HepG2 (cell line): ENCODE measurements at regions not wholly inside any gene's neighbourhood (a gene's known extent, or its start where the extent isn't known, plus 50 kb on each side); places are given as distances from the start of the nearest gene placed in this dataset.

Experiments
- ATAC-seq: fragments of 200-7000 bp; cut with Tn5 transposase; 3 replicates; pipeline ENCODE4 v1.9.1; 2020; ENCODE audit warnings: mild to moderate bottlenecking, moderate library complexity
- BruUV-seq: library from RNA; stranded (reverse); fragments of 400-500 nt; replicated peaks from 2 replicates; lab custom pipeline; 2021; lab: Mats Ljungman, UMichigan
- CTCF ChIA-PET: fragments of 300-600 bp; formaldehyde crosslinking; extraction: SDS; loops from one replicate; lab custom pipeline; 2021; ENCODE audit warnings: low total read pairs, inconsistent platforms, low intra/inter-chr PET ratio; lab: Yijun Ruan, JAX
- POLR2A ChIA-PET: fragments of 350-600 bp; sonication (Branson Sonifier 250); formaldehyde crosslinking; loops from one replicate; lab custom pipeline; 2020; ENCODE audit warnings: antibody characterized with exemption, inconsistent platforms; lab: Yijun Ruan, JAX
- DNase-seq: peaks from one replicate; pipeline ENCODE4 v3.0.0-alpha.2; 2015; ENCODE audit warnings: low spot score
- FAIRE-seq: peaks from 3 replicates; lab custom pipeline; 2011; peaks lifted over from hg19 to GRCh38; lab: Jason Lieb, UNC
- H2AFZ ChIP-seq: one replicate; pipeline ENCODE4 v1.6.1; 2011; ENCODE audit warnings: low read length, inconsistent platforms
- H3K27ac ChIP-seq: fragments of 300-600 bp; 3 replicates; pipeline ENCODE4 v1.8.0; 2011; ENCODE audit warnings: mixed run types, mild to moderate bottlenecking, mixed read lengths, low read length, inconsistent platforms; ENCODE audit not compliant: insufficient read depth; ENCODE audit errors: extremely low read length
- H3K27me3 ChIP-seq, 2 experiments: fragments of 200-600 bp in 1 of 2; 2 replicates in 1 of 2; 3 replicates in 1 of 2; pipeline versions ENCODE4 v1.6.0 to v1.8.0; 2011; ENCODE audit warnings: low read length in 2 of 2, mild to moderate bottlenecking in 2 of 2, moderate library complexity in 2 of 2, inconsistent platforms in 1 of 2; ENCODE audit not compliant: insufficient read depth in 2 of 2, control insufficient read depth in 1 of 2
- H3K36me3 ChIP-seq, 2 experiments: fragments of 200-600 bp in 1 of 2; replicated peaks in 1 of 2; 2 replicates in 1 of 2; 3 replicates in 1 of 2; pipeline versions ENCODE4 v1.5.1 to v1.8.0; 2011; ENCODE audit warnings: low read length in 2 of 2, inconsistent platforms in 1 of 2; ENCODE audit not compliant: insufficient read depth in 2 of 2, control insufficient read depth in 1 of 2
- H3K4me1 ChIP-seq: 2 replicates; pipeline ENCODE4 v1.5.1; 2012; ENCODE audit warnings: low read length, inconsistent platforms; ENCODE audit not compliant: insufficient read depth
- H3K4me2 ChIP-seq: 2 replicates; pipeline ENCODE4 v1.6.0; 2011; ENCODE audit warnings: low read depth, low read length, inconsistent platforms
- H3K4me3 ChIP-seq, 3 experiments: fragments of 200-600 bp in 1 of 3; sonication (generic), shearing (Covaris generic) in 1 of 3; replicated peaks in 1 of 3; 2 replicates each; pipeline ENCODE4 v1.5.1; 2011 to 2016; ENCODE audit warnings: low read length in 3 of 3, inconsistent platforms in 2 of 3, low read depth in 2 of 3, mild to moderate bottlenecking in 2 of 3, control low read depth in 1 of 3, mixed read lengths in 1 of 3; ENCODE audit not compliant: insufficient read depth in 1 of 3
- H3K79me2 ChIP-seq: one replicate; pipeline ENCODE4 v1.6.1; 2011; ENCODE audit warnings: low read length, inconsistent platforms; ENCODE audit not compliant: insufficient read depth
- H3K9ac ChIP-seq: 2 replicates; pipeline ENCODE4 v1.6.0; 2011; ENCODE audit warnings: mild to moderate bottlenecking, low read depth, low read length, inconsistent platforms; ENCODE audit not compliant: insufficient read depth
- H3K9me3 ChIP-seq: 2 replicates; pipeline ENCODE4 v1.5.1; 2012; ENCODE audit warnings: mild to moderate bottlenecking, low read length
- H4K20me1 ChIP-seq: 2 replicates; pipeline ENCODE4 v1.6.0; 2011; ENCODE audit warnings: inconsistent platforms, mild to moderate bottlenecking, low read length, moderate library complexity; ENCODE audit not compliant: insufficient read depth
- CHD4 ChIP-seq: fragments of 200-600 bp; sonication (generic); IDR thresholded peaks from 2 replicates; pipeline ENCODE4 v1.7.0; 2017; ENCODE audit warnings: mild to moderate bottlenecking, low read length, borderline replicate concordance
- HOXA5 ChIP-seq: sonication (generic); formaldehyde crosslinking; IDR thresholded peaks from 2 replicates; pipeline ENCODE4 v1.4.0; 2020; ENCODE audit warnings: missing genetic modification reagents
- PPARG ChIP-seq: conservative IDR thresholded peaks from 2 replicates; pipeline ENCODE4 v1.6.1; 2016; ENCODE audit warnings: missing biosample characterization, missing genetic modification reagents
- ZFY ChIP-seq: sonication (generic); formaldehyde crosslinking; IDR thresholded peaks from 2 replicates; pipeline ENCODE4 v1.4.0; 2020; ENCODE audit warnings: missing genetic modification reagents
- ZSCAN31 ChIP-seq: sonication (generic); formaldehyde crosslinking; IDR thresholded peaks from 2 replicates; pipeline ENCODE4 v1.5.0; 2020; ENCODE audit warnings: low read depth, mild to moderate bottlenecking, missing genetic modification reagents
- WGBS: methylation state at CpG from one replicate; pipeline ENCODE4 v1.1.6; 2017; ENCODE audit warnings: low lambda C conversion rate; 5-methylcytosine and 5-hydroxymethylcytosine counted together
- in situ Hi-C: cut with HindIII; loops from 2 replicates; pipeline ENCODE4 v1.10.0; 2017; ENCODE audit warnings: low pct_unique_long_range_greater_than_20kb; ENCODE audit not compliant: extremely low pct_ligation_motif_present
- intact Hi-C: fragments of 100-400 bp; cut with micrococcal nuclease; formaldehyde crosslinking; loops from one replicate; pipeline ENCODE4 v1.10.0; 2022; ENCODE audit not compliant: unreplicated experiment
- TF ChIP-seq, protein P1 (sequence below): sonication (generic); formaldehyde crosslinking; IDR thresholded peaks from 2 replicates; pipeline ENCODE4 v1.4.0; 2020; ENCODE audit warnings: missing genetic modification reagents
- TF ChIP-seq, protein P2 (sequence below), 2 experiments: IDR thresholded peaks; 2 replicates each; pipeline ENCODE4 v1.6.1; 2011 to 2012; ENCODE audit warnings: low read length in 2 of 2, borderline replicate concordance in 1 of 2, low read depth in 1 of 2, mild to moderate bottlenecking in 1 of 2, moderate library complexity in 1 of 2

DNA sequence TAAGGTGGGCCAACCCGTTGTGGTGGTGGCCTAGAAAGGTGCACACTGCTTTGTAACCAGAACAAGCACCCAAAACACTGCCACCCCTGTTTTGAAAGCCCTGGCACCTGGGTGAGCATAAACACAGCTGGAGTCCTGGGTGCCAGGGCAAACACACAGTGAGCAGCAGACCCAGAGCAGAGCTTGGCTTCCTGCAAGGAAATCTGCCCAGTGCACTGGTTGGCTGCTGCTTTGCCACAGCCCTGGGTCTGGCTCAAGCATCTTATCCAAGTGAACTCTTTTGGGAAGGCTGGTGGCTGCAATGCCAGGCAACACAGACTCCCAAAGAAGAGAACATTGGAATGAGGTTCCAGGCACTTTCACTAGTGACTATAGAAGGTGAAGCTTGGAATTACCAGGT, 145.5 kb upstream of the PDE1C start:
- in situ Hi-C loops = loop anchor here (10.0 kb wide), 2 partner anchors 129 to 259 kb away; no protein-coding TSS in a partner anchor
- Histone ChIP-seq H2AFZ (no peak overlapping the region), H3K79me2 (no peaks in the 10 kb centered on the region), H3K4me3 (no peak overlapping the region), H3K9me3 (no peaks in the 10 kb centered on the region), H3K36me3 (no peaks in the 10 kb centered on the region), H3K27me3 (peaks cover 0 to 4% of the 10 kb centered on the region in 2 experiments; a peak in 1 of 5 replicates), H3K27ac (no peak overlapping the region), H3K4me2 (no peak overlapping the region), H3K9ac (no peak overlapping the region), H3K4me1 (no peaks in the 10 kb centered on the region), H4K20me1 (no peaks in the 10 kb centered on the region)
- FAIRE-seq (no peak), DNase-seq (no peak), ATAC-seq (no peak)
- no peak for TF ChIP-seq CHD4
- TF ChIP-seq, protein P1, sequence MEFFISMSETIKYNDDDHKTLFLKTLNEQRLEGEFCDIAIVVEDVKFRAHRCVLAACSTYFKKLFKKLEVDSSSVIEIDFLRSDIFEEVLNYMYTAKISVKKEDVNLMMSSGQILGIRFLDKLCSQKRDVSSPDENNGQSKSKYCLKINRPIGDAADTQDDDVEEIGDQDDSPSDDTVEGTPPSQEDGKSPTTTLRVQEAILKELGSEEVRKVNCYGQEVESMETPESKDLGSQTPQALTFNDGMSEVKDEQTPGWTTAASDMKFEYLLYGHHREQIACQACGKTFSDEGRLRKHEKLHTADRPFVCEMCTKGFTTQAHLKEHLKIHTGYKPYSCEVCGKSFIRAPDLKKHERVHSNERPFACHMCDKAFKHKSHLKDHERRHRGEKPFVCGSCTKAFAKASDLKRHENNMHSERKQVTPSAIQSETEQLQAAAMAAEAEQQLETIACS = no peak
- TF ChIP-seq, protein P2, sequence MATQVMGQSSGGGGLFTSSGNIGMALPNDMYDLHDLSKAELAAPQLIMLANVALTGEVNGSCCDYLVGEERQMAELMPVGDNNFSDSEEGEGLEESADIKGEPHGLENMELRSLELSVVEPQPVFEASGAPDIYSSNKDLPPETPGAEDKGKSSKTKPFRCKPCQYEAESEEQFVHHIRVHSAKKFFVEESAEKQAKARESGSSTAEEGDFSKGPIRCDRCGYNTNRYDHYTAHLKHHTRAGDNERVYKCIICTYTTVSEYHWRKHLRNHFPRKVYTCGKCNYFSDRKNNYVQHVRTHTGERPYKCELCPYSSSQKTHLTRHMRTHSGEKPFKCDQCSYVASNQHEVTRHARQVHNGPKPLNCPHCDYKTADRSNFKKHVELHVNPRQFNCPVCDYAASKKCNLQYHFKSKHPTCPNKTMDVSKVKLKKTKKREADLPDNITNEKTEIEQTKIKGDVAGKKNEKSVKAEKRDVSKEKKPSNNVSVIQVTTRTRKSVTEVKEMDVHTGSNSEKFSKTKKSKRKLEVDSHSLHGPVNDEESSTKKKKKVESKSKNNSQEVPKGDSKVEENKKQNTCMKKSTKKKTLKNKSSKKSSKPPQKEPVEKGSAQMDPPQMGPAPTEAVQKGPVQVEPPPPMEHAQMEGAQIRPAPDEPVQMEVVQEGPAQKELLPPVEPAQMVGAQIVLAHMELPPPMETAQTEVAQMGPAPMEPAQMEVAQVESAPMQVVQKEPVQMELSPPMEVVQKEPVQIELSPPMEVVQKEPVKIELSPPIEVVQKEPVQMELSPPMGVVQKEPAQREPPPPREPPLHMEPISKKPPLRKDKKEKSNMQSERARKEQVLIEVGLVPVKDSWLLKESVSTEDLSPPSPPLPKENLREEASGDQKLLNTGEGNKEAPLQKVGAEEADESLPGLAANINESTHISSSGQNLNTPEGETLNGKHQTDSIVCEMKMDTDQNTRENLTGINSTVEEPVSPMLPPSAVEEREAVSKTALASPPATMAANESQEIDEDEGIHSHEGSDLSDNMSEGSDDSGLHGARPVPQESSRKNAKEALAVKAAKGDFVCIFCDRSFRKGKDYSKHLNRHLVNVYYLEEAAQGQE (IDR thresholded peaks at IDR 0.05; ENCODE audit: borderline replicate concordance in 1 of 2, low read depth in 1 of 2, low read length in 2 of 2) = no peak
- TF ChIP-seq PPARG (CRISPR knock-in tag) = no peak
- no peak for TF ChIP-seq ZFY (CRISPR knock-in tag)
- TF ChIP-seq ZSCAN31 (CRISPR knock-in tag) = no peak
- no peak for TF ChIP-seq HOXA5 (CRISPR knock-in tag)
- WGBS = 0% methylated on average over 1 of the region's 1 CpG
- no TSS peak for BruUV-seq
- POLR2A ChIA-PET = no interaction called here
- CTCF ChIA-PET = no interaction called here
- intact Hi-C loops = no loop called here
